ENCODE measurements at regions not wholly inside any gene's neighbourhood (a gene's known extent, or its start where the extent isn't known, plus 50 kb on each side); places are given as distances from the start of the nearest gene placed in this dataset.

- no peaks in the 10 kb centered on the region for H3K9me3 ChIP-seq (ENCODE audit: control insufficient read depth, low read depth, low read length)
- H3K4me1 ChIP-seq (ENCODE audit: control insufficient read depth, low read depth, low read length) = no peaks in the 10 kb centered on the region
- H3K4me3 ChIP-seq (ENCODE audit: low read length) = no peak overlapping the region
- no peaks in the 10 kb centered on the region for H3K36me3 ChIP-seq (ENCODE audit: control insufficient read depth, low read depth, low read length)
- no peaks in the 10 kb centered on the region for H3K27me3 ChIP-seq (ENCODE audit: control insufficient read depth, insufficient read depth, low read length)
- no peak overlapping the region for H3K9ac ChIP-seq (ENCODE audit: low read length)
- H3K27ac ChIP-seq (ENCODE audit: low read length) = no peak overlapping the region
Observed at GRCh38 chr11:59272771-59273372, 60.1 kb upstream of the MPEG1 start.

GRCh38 chr11:59271811-59272327 lies 59.1 kb upstream of the MPEG1 start:
- no peaks in the 10 kb centered on the region for H3K4me1 ChIP-seq (ENCODE audit: control insufficient read depth, low read depth, low read length)
- no peaks in the 10 kb centered on the region for H3K36me3 ChIP-seq (ENCODE audit: control insufficient read depth, low read depth, low read length)
- no peak overlapping the region for H3K9ac ChIP-seq (ENCODE audit: low read length)
- no peaks in the 10 kb centered on the region for H3K27me3 ChIP-seq (ENCODE audit: control insufficient read depth, insufficient read depth, low read length)
- no peak overlapping the region for H3K27ac ChIP-seq (ENCODE audit: low read length)
- no peaks in the 10 kb centered on the region for H3K9me3 ChIP-seq (ENCODE audit: control insufficient read depth, low read depth, low read length)
- H3K4me3 ChIP-seq (ENCODE audit: low read length) = no peak overlapping the region

DNA sequence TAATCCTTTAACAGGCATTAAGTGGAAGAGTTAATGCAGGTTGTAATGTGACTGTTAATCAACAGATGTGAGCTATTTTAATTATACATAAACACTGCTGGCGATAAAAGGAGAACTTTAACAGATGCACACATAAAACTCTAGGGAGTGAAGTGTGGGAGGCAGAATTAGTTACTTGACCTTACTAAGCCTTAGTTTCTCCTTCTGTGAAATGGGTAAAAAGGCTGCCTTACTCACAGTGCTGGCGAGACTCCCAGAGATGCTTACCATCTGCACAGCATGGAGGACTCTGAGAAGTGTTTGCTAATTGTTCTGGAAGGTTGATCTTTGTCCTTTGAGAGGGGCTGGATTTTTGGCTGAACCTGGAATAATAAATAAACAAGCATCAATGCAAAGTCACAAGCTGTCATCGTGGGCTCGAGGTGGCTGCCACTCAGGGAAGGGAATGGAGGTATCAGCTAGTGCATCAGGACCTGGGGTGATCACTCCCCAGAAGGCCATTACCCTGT lies 58.6 kb upstream of the MPEG1 start:
- Histone ChIP-seq H3K36me3 (ENCODE audit: control insufficient read depth, low read depth, low read length) (no peaks in the 10 kb centered on the region), H3K4me1 (ENCODE audit: control insufficient read depth, low read depth, low read length) (no peaks in the 10 kb centered on the region), H3K9ac (ENCODE audit: low read length) (no peak overlapping the region), H3K27me3 (ENCODE audit: control insufficient read depth, insufficient read depth, low read length) (no peaks in the 10 kb centered on the region), H3K9me3 (ENCODE audit: control insufficient read depth, low read depth, low read length) (no peaks in the 10 kb centered on the region), H3K4me3 (ENCODE audit: low read length) (no peak overlapping the region), H3K27ac (ENCODE audit: low read length) (no peak overlapping the region)

- no peaks in the 10 kb centered on the region for H3K27me3 ChIP-seq (ENCODE audit: control insufficient read depth, insufficient read depth, low read length)
- no peaks in the 10 kb centered on the region for H3K36me3 ChIP-seq (ENCODE audit: control insufficient read depth, low read depth, low read length)
- no peaks in the 10 kb centered on the region for H3K4me1 ChIP-seq (ENCODE audit: control insufficient read depth, low read depth, low read length)
- H3K27ac ChIP-seq (ENCODE audit: low read length) = no peak overlapping the region
- no peaks in the 10 kb centered on the region for H3K9me3 ChIP-seq (ENCODE audit: control insufficient read depth, low read depth, low read length)
- no peak overlapping the region for H3K9ac ChIP-seq (ENCODE audit: low read length)
- no peak overlapping the region for H3K4me3 ChIP-seq (ENCODE audit: low read length)
Observed at GRCh38 chr11:59267736-59268475, 55.2 kb upstream of the MPEG1 start.

GRCh38 chr11:59267196-59267595 lies 54.5 kb upstream of the MPEG1 start:
- Histone ChIP-seq H3K36me3 (ENCODE audit: control insufficient read depth, low read depth, low read length) (no peaks in the 10 kb centered on the region), H3K4me3 (ENCODE audit: low read length) (no peak overlapping the region), H3K27me3 (ENCODE audit: control insufficient read depth, insufficient read depth, low read length) (no peaks in the 10 kb centered on the region), H3K27ac (ENCODE audit: low read length) (no peak overlapping the region), H3K9me3 (ENCODE audit: control insufficient read depth, low read depth, low read length) (no peaks in the 10 kb centered on the region), H3K4me1 (ENCODE audit: control insufficient read depth, low read depth, low read length) (no peaks in the 10 kb centered on the region), H3K9ac (ENCODE audit: low read length) (no peak overlapping the region)

DNA sequence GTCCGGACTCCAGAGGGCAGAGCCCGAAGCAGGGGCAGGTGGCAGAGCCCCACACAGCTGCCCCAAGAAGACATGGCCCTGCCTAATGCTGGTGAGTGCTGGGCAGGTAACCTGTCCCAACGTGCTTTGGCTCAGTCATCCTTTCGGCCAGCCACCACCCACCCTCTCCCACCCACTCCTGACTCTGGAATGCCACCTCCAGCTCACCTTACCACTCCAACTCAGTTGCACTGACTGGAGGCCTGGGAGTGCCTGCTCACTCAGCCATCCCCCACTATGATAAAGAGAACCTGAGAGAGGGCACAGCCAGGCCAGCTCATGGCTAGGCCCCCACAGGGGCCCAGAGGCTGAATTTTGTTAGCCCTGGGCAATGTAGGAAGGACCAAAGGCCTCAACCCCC lies 53.8 kb upstream of the MPEG1 start:
- H3K9me3 ChIP-seq (ENCODE audit: control insufficient read depth, low read depth, low read length) = no peaks in the 10 kb centered on the region
- H3K27ac ChIP-seq (ENCODE audit: low read length) = no peak overlapping the region
- H3K9ac ChIP-seq (ENCODE audit: low read length) = no peak overlapping the region
- H3K36me3 ChIP-seq (ENCODE audit: control insufficient read depth, low read depth, low read length) = no peaks in the 10 kb centered on the region
- H3K4me3 ChIP-seq (ENCODE audit: low read length) = no peak overlapping the region
- no peaks in the 10 kb centered on the region for H3K27me3 ChIP-seq (ENCODE audit: control insufficient read depth, insufficient read depth, low read length)
- H3K4me1 ChIP-seq (ENCODE audit: control insufficient read depth, low read depth, low read length) = no peaks in the 10 kb centered on the region

DNA sequence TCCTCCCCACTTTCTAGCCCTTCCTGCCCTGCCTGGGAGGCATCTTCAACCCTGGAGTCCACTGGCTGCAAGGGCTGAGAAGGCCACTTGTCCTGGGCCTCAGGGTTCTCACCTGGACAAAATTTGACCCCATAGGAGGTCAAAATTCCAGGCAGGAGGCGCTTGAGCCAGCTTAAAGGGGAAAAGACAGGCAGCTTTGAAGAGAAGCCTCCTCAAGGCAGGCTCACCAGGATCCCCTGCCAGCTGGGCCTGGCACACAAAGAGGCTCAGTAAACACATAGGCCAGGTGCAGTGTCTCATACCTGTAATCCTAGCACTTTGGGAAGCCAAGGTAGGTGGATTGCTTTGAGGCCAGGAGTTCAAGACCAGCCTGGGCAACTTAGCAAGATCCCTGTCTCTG lies 53.0 kb upstream of the MPEG1 start:
- Histone ChIP-seq H3K9me3 (ENCODE audit: control insufficient read depth, low read depth, low read length) (no peaks in the 10 kb centered on the region), H3K4me3 (ENCODE audit: low read length) (no peak overlapping the region), H3K36me3 (ENCODE audit: control insufficient read depth, low read depth, low read length) (no peaks in the 10 kb centered on the region), H3K27me3 (ENCODE audit: control insufficient read depth, insufficient read depth, low read length) (no peaks in the 10 kb centered on the region), H3K9ac (ENCODE audit: low read length) (no peak overlapping the region), H3K27ac (ENCODE audit: low read length) (no peak overlapping the region), H3K4me1 (ENCODE audit: control insufficient read depth, low read depth, low read length) (no peaks in the 10 kb centered on the region)

- Histone ChIP-seq H3K27me3 (ENCODE audit: control insufficient read depth, insufficient read depth, low read length) (no peaks in the 10 kb centered on the region), H3K9me3 (ENCODE audit: control insufficient read depth, low read depth, low read length) (no peaks in the 10 kb centered on the region), H3K36me3 (ENCODE audit: control insufficient read depth, low read depth, low read length) (no peaks in the 10 kb centered on the region), H3K9ac (ENCODE audit: low read length) (no peak overlapping the region), H3K4me1 (ENCODE audit: control insufficient read depth, low read depth, low read length) (no peaks in the 10 kb centered on the region), H3K4me3 (ENCODE audit: low read length) (no peak overlapping the region), H3K27ac (ENCODE audit: low read length) (no peak overlapping the region)
Observed at GRCh38 chr11:59264736-59265135, 52.0 kb upstream of the MPEG1 start.

DNA sequence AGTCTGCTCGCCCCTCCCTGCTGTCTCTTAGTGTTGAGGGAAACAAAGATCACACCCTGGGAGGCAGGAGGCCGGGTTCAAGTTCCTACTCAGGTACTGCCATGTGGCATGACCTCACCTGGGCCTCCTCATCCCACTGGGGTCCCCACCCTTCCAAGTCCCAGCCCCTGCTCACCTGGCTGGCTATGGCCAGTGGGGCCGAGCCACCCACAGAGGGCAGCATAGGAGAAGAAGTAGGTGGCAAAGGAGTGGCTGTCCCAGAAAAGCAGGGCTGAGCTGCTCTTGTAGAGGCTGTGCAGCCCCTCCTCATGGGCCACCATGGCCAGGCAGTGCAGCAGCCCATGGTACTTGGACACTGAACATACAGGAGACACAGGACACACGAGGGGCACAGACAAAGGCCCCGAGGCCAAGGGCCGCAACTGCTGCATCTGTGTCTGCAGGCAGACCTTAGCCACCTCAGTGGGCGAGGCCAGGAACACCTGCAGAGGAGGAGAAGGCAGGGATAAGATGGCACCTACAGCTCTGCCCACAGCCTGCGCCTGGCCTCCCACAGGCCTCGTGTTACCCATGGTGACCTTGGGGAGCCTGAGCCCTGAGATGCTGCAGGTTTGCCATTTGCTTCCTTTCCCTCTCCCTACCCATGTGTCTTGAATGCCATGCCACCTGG lies 50.6 kb upstream of the MPEG1 start:
- Histone ChIP-seq H3K27me3 (ENCODE audit: control insufficient read depth, insufficient read depth, low read length) (no peaks in the 10 kb centered on the region), H3K4me1 (ENCODE audit: control insufficient read depth, low read depth, low read length) (no peaks in the 10 kb centered on the region), H3K9ac (ENCODE audit: low read length) (no peak overlapping the region), H3K4me3 (ENCODE audit: low read length) (no peak overlapping the region), H3K36me3 (ENCODE audit: control insufficient read depth, low read depth, low read length) (no peaks in the 10 kb centered on the region), H3K9me3 (ENCODE audit: control insufficient read depth, low read depth, low read length) (no peaks in the 10 kb centered on the region), H3K27ac (ENCODE audit: low read length) (no peak overlapping the region)

Data from iPS-18a (cell line).